ENCODE measurements at regions not wholly inside any gene's neighbourhood (a gene's known extent, or its start where the extent isn't known, plus 50 kb on each side); places are given as distances from the start of the nearest gene placed in this dataset.
"Not testable (repeated sequence)": the region's sequence is repeated elsewhere in the genome, so short reads cannot be mapped to it uniquely, and the experiment has no call there.

DNA sequence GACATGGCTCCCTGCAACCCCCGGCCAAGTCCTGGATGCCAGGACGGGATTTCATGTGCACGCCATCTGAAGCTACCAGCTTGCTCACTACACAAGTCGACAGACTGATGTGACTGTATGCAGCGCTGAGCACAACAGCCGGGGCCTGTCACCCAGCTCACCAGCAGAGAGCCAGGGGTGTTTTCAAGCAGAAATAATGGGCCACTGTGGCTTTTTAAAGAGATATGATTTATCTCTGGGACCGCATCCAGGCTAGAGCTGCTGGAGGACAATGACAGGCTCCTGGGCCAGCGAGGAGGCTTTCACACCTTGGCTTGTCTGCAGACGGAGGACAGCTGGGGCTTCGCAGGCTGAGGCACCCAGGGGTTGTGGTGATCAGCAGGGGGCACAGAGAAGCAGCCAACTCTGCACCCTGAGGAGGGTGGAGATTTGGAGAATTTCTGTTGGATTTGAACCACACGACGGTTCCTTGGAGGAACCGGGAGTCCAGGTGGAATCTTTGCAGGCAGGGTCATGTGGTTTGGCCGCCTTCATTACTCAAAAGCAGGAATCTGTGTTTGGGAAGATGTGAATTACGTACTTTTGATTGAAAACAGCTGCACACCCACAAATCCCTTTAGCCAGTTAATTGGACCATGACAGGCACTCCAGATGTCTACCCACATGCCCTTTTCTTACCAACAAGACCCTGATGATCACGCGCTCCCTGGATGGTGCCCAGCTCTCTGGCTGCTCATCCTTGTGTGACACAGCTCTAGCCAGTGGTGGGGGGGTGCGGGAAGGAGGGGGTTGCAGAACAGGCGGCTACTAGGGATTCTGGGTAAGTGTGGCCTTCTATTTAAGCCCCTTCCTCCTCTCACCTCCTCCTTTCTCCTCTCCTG is 430.6 kb downstream of the PREX1 start:
- TF ChIP-seq, protein P1, sequence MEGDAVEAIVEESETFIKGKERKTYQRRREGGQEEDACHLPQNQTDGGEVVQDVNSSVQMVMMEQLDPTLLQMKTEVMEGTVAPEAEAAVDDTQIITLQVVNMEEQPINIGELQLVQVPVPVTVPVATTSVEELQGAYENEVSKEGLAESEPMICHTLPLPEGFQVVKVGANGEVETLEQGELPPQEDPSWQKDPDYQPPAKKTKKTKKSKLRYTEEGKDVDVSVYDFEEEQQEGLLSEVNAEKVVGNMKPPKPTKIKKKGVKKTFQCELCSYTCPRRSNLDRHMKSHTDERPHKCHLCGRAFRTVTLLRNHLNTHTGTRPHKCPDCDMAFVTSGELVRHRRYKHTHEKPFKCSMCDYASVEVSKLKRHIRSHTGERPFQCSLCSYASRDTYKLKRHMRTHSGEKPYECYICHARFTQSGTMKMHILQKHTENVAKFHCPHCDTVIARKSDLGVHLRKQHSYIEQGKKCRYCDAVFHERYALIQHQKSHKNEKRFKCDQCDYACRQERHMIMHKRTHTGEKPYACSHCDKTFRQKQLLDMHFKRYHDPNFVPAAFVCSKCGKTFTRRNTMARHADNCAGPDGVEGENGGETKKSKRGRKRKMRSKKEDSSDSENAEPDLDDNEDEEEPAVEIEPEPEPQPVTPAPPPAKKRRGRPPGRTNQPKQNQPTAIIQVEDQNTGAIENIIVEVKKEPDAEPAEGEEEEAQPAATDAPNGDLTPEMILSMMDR (IDR thresholded peaks at IDR 0.05): not testable (repeated sequence)
- TF ChIP-seq POLR2A (IDR thresholded peaks at IDR 0.05): not testable (repeated sequence)
